HG03175 (cell line): ENCODE measurements at regions not wholly inside any gene's neighbourhood (a gene's known extent, or its start where the extent isn't known, plus 50 kb on each side); places are given as distances from the start of the nearest gene placed in this dataset.
"Not testable (repeated sequence)": the region's sequence is repeated elsewhere in the genome, so short reads cannot be mapped to it uniquely, and the experiment has no call there.

Experiments
- ATAC-seq: cut with Tn5 transposase; IDR thresholded peaks from one replicate; pipeline ENCODE4 v1.9.1; 2021; ENCODE audit warnings: mild to moderate bottlenecking, moderate library complexity; ENCODE audit not compliant: unreplicated experiment

DNA sequence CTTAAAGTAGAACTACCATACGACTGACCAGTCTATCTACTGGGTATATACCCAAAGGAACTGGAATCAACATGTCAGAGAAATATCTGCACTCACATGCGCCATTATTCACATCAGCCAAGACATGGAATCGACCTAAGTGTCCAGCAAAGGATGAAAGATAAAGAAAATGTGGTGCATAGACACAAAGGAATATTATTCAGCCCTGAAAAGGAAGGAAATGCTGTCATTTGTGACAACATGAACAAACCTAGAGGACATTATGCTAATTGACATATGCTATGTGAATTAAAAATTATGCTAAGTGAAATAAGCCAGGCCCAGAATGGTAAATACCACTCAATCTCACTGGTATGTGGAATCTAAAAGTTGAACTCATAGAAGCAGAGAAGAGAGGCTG, 123.7 kb downstream of the KLF6 start:
- ATAC-seq, result no peak

DNA sequence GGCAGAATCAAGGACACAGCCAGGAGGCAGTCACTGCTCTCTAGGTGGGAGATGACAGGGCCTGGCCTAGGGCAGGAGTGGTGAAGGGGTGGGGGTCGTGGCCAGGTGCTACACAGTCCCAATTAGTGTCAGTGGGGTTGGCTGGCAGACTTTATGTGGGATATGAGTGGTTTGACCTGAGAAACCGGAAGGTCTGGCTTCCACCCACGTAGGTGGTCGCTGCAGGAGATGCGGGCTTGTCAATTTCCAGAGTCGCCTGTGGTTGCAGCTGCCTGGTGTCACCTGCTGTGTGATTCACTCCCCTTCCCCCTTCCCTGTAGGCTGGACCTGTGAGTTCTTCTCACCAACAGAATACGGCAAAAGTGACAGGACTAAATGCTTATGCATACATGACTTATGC, 124.3 kb downstream of the KLF6 start:
- ATAC-seq, result no peak

DNA sequence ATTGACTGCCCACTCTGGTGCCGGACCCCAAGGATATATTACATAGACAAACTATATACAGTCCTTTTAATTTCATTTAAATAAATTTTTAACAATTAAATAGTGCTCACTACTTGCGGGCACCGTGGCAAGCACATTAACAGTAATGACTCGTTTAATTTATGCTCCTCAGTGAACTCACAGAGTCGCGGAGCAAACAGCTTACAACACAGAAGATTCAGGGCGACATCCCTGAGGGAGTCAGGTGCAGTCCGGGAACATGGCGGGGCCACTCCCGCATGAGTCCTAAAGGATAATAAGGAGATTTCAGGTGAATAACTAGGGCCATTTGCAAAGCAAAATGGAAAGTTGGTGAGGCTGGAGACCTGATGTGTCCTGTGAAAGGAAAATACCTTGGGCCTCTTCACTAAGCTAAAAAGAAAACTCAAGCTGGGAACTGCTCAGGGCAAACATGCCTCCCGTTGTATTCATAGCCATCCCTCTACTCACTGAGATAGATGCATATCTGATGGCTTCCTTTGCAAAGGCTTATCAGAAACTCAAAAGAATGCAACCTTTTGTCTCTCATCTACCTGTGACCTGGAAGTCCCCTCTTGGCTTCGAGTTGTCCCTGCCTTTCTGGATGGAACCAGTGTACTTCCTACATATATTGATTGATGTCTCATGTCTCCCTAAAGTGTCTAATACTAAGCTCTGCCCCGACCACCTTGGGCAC, 125.6 kb downstream of the KLF6 start:
- no peak for ATAC-seq

DNA sequence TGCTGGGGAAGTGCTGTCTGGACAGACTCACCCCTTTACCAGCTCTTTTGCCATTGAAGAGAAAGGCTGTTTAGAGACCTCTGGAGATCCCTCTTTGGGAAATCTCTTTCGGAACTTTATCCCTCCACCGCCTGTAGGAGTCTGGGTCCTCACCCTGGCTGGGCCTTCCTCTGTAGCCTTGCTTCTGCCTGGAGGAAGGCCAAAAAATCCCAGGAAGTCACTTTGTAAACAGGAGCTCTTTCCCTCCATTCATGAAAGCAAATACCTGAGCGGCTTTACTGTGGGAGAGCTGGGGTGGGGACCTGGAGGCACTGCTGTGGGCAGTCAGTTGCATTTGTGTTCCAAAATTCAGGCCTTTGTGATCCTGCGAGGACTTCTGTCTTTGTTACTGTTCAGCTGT, 126.2 kb downstream of the KLF6 start:
- ATAC-seq, result no peak

DNA sequence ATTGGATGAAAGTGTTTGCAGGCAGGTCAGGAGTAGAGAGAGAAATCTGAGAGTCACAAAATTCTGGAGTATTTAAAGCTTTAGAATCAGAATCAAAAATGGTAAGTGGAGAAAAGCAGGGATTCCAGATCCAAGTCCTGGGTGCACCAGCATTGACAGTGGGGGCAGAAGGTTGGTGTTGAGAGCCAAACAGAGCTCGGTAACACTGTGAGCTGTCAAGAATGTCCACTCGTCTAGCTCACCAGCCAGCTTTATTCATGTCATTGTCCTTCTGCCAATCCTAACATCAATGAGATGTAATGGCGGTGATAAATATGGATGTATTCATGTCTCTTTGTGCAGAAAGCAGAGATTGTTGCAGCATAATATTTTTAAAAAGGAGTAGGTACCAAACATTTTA, 128.8 kb downstream of the KLF6 start:
- no peak for ATAC-seq

DNA sequence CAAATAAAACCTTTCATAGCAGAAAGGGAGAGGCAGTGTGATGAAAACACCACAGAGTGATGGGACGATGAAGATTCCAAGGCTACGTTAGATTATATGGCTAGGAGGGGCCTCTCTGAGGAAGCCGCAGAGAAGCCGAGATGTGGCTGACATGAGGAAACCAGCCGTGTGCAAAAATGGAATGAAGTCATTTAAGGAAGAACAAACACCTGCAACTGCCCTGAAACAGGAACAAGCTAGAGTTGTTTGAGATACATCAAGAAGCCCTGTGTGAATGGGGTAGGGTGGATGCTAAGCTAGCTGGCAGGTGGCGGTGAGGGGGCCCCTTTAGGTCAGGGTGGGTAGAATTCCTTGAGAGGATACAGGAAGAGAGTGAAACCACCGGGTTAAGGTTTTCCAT, 129.5 kb downstream of the KLF6 start:
- ATAC-seq, result no peak

DNA sequence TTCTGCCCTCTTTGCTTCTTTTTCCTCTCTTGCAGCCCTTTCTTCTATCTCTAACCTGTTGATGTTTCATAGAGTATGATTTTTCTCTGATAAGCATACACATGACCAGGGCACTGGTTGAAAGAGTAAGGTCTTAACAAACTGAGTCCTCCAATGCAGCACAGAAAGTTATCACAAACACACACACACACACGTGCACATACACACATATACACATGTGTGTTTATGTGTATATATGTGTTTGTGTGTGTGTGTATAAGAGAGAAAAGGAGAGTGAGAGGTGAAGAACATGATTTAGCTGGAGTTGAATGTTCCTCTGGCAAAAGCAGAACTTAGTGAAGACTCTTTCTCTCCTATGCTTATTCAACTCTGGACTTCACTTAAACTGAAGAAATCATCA, 130.0 kb downstream of the KLF6 start:
- ATAC-seq, result no peak

DNA sequence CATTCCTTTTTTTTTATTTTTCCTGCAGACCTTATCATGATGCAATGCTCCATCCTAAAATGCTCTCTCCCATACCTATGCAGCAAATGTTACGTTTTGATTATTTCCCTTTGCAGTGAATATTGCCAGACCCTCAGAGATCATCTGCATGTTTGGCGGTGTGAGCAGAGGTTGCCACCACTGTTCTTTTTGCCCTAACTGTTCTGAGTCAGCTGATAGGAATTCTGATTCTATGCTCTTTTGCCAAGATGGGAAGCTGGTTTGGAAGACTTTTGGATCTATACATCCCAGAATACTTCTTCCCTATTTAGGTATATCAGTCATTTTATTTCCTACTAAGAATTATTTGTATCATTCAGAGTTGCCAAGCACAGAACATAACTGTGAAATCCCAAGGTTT, 130.5 kb downstream of the KLF6 start:
- no peak for ATAC-seq

DNA sequence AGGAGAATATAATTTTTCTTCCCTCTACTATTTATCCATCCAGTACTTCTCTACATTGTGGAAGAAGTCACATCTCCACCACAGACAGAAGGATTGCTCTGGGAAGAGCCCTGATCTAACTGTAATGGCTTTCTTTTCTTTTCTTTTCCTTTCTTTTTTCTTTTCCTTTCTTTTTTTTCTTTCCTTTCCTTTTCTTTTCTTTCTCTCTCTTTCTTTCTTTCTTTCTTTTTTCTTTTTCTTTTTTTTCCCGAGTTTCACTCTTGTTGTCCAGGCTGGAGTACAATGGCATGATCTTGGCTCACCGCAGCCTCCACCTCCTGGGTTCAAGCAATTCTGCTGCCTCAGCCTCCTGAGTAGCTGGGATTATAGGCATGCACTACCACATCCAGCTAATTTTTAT, 131.7 kb downstream of the KLF6 start:
- not testable (repeated sequence) for ATAC-seq

DNA sequence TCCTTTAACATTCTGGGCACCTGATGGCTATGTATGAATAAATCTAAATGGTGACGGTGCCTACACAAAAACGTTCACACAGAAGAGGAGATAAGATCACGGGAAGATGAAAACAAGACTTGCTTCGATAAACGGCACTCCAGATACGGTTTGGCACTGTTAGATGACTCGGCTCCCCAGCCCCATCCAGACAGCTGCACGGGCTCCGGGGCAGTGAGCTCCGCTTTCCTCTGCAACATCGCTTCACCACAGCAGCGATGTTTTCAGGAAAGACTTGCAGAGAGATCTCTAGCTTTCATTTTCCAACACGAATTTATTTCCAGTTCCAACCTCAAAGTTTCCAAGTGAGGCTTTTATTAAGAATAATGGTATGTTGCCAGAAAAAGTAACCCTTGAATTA, 132.1 kb downstream of the KLF6 start:
- no peak for ATAC-seq

DNA sequence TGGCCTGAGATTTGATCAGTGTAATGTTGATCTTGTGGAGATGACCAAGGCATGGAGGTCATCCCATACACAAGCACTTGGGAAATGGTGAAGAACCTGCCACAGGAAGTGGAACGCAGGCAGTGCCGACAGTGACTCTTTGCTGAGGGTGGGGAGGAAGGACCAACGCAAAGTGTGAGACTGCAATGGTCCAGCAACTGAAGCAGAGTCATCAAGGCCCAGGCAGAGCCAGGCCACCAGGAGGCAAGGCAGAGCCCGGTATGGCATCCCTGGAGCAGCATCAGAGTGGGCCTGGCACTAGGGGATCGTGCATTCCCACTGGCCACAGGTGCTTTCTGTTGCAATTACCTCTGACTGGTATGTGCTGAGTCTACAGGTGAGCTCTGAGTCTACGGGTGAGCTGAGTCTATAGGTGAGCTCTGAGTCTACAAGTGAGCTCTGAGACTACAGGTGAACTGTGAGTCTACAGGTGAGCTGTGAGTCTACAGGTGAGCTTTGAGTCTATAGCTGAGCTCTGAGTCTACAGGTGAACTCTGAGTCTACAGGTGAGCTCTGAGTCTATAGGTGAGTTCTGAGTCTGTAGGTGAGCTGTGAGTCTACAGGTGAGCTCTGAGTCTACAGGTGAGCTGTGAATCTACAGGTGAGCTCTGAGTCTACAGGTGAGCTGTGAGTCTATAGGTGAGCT, 132.9 kb downstream of the KLF6 start:
- ATAC-seq, result no peak

DNA sequence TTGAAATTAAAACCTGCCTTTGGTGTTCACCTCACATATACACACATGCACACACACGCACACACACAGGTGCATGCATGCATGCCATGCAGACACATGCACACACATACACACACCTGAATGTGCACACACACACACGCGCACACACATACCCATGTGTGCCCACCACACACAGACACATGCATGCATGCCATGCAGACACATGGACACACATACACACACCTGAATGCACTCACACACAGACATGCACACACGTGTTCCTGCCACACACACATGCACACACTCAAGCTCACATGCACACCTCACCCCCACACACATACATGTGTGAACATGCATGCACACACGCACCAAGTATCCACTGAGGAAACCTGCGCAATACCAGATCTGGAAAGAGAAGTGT, 136.4 kb downstream of the KLF6 start:
- ATAC-seq, result no peak

DNA sequence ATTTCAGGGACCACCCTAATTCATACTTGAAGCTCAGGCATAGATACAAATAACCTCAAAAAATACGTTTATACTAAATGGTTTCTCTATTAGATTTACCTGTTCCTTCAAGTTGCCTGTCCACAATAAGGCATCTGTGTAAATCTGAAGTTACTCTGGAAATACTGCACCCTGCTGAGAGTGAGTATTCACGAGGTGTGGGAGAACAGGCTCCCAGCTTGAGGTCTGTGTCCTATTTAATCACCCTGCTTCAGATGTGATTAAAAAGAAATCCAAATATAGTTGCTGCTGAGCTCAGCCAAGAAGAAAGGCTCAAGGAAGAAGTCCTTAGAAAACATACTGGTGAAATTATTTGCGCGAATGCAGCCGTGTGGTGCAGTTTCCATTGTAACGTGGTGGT, 136.8 kb downstream of the KLF6 start:
- ATAC-seq, result no peak

DNA sequence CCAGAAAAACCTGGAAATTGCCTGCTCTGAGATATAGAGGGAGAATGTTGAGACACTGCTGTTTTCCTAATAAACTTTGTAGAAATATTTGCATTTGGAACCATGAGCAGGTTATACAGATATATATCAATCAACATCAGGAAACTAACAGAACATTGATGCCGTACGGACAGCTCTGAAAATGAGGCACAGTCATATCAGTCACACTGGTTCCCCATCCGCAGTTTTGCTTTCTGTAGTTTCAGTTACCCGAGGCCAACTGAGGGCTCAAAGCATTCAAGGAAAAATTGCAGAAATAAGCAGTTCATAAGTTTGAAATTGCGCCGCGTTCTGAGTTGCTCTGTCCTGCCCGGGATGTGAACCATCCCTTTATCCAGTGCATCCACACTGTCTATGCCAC, 137.9 kb downstream of the KLF6 start:
- ATAC-seq, result peak; percentile 74

DNA sequence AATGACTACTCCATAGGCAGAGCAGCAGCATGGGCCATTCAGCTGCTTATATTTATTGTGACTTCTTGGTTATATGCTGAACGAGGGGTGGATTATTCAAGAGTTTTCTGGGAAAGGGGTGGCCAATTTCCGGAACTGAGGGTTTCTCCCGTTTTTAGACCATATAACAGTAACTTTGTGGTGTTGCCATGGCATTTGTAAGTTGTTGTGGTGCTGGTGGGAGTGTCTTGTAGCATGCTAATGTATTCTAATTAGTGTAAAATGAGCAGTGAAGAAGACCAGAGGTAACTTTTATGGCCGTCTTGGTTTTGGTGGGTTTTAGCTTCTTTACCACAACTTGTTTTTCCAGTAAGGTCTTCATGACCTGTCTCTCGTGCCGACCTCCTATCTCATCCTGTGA, 139.6 kb downstream of the KLF6 start:
- no peak for ATAC-seq

DNA sequence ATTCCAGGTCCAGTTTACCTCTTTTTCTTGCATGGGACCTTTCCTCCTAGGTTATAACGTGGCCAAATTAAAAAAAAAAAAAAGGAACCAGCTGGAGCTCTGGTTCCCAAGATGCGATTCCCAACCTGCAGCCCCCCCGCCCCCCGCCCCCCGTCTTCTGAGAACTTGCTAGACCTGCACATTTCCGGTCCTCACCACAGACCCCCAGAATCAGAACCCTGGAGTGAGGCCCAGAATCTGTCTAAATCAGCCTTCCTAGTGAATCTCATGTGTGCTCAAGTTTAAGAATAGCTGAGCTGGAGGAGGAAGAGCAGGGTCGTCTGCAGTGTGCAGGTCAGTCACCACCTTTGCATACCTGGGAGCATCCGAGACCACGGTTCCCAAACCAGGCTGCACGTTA, 144.2 kb downstream of the KLF6 start:
- ATAC-seq, result no peak

DNA sequence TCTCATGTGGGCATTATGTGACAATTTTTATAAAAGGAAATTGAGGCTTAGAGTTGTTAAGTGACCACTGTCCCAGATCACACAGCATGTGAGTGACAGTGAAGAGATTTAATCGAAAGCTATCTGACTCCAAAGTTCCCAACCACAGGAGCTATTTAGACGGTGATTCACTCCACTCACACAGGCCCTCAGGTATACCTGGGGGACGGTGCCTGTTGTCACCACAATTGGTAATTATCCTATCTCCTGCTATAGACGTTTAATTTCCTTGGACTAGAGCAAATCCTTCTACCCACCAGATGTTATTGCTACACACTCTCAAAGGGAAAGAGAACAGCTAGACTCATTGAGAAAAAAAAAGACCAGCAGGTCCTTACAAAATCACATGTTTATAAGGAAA, 145.5 kb downstream of the KLF6 start:
- ATAC-seq, result no peak

DNA sequence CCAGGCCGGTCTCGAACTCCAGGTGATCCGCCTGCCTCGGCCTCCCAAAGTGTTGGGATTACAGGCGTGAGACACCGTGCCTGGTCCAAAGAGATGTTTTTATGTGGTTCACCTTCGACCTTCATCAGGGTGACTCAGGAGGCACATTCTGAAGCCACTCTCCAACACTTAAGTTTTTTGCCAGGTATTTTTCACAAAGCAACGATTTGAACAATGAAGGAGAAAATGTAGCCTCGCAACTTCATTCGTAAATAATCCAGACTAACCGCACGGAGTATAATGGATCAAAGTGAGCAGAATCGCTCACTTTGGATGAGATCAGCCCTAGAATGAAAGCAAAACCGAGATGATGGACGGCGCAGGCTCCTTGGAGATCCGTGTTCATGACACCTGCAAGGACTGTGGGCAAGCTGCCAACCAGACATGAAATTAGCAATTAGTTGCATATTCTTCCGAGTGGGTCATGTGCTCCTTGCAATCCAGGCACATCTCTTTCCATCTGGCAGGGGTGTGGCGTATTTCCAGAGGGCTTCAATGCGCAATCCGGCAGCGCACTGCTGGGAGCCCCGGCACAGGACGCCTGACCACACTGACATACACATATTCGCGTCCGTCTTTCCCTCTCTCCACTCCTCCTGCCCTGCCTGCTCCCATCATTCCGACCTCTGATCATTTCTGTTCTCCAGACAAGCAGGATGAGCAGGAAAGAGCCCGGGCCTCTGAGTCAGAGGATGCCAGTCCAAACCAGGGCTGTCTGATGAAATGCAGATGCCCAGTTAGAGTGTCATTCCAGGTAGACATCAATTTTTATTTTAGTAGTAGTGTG, 148.4 kb downstream of the KLF6 start:
- no peak for ATAC-seq

DNA sequence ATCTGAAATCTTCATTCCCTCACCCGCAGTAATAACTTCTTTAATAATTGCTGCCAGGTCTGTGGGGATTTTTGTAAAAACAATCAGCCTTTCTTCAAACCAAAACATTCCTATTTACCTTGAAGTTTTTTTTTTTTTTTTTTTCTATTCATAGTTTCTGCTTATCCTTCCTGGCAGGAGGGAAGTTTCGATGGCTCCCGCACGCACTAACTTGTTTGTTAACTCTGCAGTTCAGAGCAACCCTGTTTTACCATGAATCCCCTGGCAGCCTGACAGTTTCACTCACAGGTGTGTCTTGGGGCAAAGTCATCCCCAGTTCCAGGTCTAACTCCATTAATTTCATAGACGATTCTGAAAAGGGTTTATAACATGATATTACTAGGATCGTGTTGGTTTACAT, 149.3 kb downstream of the KLF6 start:
- ATAC-seq, result no peak

DNA sequence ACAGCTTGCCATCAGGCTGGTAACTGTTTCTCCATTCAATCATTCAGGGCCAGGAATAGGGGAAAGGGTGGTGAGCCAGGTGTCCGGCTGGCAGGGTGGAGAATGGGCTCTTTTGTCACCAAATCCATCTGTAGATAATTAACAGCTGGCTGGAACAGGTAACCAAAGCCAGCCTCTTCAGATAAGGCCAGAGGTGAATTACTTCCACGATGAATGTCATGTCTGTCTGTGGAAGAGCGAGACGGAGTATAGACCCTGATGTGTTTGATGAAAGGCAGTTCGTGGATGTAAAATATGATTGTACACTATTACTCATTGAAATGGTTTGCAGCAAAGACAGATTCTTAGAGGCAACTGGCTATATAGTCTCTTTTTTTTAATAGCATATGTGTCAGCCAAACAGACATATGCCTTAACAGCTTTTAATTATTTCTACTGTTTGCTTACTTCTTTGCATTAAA, 149.8 kb downstream of the KLF6 start:
- ATAC-seq, result no peak

DNA sequence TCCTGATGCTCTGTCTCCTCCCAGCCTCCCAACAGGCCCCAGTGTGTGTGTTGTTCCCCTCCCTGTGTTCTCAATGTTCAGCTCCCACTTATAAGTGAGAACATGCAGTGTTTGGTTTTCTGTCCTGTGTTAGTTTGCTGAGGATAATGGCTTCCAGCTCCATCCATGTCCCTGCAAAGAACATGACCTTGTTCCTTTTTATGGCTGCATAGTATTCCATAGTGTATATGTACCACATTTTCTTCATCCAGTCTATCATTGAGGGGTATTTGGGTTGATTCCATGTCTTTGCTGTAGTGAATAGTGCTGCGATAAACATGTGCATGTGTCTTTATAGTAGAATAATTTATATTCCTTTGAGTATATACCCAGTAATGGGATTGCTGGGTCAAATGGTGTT, 150.4 kb downstream of the KLF6 start:
- not testable (repeated sequence) for ATAC-seq
